GM19438 (cell line): ENCODE measurements at regions not wholly inside any gene's neighbourhood (a gene's known extent, or its start where the extent isn't known, plus 50 kb on each side); places are given as distances from the start of the nearest gene placed in this dataset.

Source experiments
- ATAC-seq: cut with Tn5 transposase; IDR thresholded peaks from one replicate; pipeline ENCODE4 v1.9.1; 2021; ENCODE audit warnings: low read depth; ENCODE audit not compliant: unreplicated experiment

DNA sequence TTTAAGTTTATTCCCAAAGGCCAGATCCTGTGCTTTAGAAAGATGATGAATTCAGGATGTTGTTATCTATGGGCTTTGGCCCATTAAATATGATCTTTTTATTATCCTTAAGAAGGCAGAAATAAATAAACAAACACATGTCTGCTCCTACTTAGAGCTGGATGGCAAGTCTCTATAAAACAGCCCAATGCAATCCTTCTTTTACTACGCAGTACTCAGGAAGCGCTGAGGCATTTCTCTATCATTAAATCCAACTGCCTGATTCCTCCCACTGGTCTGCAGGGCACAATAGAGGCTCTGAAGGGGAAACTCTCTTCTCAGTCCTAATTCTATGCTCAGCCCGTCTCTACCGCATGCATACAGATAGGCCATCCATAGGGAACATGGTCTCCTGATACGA, 144.5 kb upstream of the TMEM72 start:
- no peak for ATAC-seq

DNA sequence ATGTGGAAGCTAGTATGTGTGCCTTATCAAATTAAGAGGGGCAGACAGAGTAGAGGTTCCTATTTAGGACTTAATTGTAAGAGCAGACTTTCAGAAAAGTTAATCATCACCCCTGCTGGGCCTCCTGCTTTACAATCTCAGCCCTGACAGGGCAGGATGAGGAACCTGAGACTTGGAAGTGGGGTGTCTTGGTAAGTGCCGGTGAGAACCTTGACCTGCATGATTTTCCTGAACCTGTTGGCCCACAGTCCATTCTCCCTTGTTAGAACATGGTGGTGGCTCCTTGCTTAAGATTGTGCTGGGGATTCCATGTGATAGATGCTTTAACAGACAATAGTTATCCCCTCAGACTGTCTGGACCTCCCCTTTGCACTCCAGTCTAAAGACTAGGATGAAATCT, 141.7 kb upstream of the TMEM72 start:
- ATAC-seq = no peak

DNA sequence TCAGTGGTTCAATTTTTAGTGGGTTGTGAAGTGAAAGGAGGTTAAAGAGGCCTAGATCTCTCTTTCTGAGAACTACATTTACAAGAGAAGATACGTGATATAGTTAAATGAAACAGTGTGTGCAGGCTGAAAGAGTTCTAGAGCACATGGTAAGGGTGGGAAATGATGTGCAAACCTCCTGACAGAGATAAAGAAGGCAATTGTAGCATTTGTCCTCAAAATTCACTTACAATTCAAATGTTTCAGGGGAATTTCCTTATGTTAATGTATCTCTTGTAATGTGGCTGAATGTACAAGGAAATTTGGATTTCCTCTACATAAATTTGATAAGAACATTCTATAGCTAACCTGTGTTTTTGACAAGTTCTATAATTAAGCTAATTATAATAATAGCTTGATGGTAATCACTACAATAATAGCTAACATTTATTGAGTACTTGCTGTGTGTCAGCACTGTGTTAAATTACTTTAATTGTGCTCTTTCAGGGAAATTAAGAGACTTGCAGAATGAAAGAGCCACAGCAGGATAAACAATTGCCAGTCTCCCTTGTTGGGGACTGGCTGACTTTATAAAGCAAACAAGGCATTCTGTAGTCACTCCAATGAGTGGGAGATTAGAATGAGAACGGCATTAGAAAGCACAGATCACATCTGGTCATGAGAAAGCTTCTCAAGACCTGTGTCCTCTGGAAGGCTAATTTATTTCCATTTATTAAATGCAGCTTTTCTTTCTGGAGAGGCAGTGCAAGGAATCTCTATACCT, 139.7 kb upstream of the TMEM72 start:
- ATAC-seq = no peak

DNA sequence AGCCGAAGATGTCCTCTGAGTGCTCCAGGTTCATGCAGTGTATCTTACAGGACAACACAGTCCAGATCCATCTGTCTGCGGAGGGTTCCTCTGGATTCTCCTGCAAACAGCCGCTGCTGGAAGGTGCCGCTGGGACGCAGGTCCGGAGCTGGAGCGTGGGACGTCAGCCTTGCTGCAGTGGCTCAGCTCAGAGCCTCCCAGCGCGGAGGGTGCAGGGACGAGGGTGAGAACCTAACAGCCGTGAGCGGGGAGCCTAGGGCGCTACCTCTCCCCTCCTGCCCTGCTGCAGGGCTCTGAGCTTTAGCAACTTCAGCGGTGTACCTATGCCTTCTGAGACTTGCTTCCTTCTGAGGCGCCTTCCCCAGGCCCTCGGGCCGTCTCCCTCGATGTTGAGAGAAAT, 137.6 kb upstream of the TMEM72 start:
- ATAC-seq = no peak

GRCh38 chr10:44774676-44775401, 136.3 kb upstream of the TMEM72 start:
- ATAC-seq = no peak

GRCh38 chr10:44775402-44775741, 135.8 kb upstream of the TMEM72 start:
- ATAC-seq = no peak

GRCh38 chr10:44776181-44776580, 135.0 kb upstream of the TMEM72 start:
- ATAC-seq = no peak

GRCh38 chr10:44779511-44779910, 131.6 kb upstream of the TMEM72 start:
- no peak for ATAC-seq

GRCh38 chr10:44780426-44780825, 130.7 kb upstream of the TMEM72 start:
- no peak for ATAC-seq

GRCh38 chr10:44781131-44781530, 130.0 kb upstream of the TMEM72 start:
- ATAC-seq = no peak

DNA sequence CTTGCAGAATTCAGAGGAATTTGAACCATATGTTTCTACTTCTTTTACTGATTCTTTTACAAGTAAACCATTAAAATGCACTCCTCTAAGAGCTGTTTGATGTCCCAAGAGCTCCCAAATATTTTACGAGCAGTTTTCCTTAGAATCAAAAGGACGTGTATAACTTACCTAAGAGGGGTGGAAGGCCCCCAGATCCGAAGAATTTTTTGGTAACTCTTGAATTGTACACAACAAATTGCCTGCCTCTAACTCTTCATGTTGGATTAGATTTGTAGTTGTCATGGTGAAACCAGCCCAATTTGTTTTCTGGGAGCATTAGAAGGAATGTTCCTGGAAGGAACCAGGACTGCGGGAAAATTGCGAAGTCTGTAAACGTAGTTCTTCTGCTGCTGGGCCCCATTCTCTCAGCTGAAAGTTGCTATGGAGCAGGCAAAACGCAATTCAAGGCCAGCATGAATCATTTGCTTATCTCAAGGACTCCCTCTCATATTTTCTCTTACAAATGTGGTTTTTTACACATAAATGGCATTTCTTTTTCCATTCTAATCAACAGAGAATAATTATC, 124.8 kb upstream of the TMEM72 start:
- ATAC-seq = no peak

GRCh38 chr10:44787480-44788075, 123.6 kb upstream of the TMEM72 start:
- no peak for ATAC-seq

DNA sequence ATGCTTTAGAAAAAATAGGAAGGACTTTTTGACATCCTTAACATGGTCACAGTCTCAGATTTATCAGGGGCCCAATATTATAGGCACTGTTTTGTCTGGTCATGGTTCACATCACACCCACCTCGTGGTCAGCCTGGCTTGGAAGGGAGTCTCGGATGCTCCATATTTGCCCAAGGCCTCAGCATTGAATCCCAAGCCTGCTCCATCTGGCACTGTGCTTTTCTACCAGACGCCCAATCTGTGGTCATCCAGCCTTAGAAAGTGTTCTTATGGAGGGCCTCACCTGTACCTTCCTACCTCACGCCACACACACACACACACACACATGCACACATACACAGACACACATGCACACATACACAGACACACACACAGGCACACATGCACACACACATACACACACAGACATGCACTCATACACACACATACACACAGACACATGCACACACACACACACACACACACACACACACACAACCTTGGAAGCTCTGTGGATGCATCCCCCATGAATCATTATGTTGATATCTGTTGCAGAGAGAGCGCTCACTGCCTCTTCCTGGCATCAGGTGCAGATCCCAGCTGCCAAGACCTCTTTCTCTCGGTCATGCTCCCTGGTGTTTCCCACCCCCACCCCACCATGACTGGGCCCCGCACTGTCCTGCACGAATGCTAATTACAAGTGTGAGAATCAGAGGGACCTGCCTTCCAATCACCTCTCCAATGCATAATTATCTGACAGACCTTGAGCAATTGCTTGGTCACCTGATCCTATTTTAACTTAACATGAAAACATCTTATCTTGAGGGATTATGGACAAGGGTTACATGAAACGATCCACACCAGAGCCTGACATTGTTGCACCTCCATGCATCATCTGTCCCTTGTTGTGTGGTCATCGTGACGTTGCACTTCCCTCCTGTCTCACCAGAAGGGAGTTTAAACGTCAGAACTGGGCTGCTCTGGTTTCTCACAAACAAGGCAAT, 122.7 kb upstream of the TMEM72 start:
- ATAC-seq = no peak

DNA sequence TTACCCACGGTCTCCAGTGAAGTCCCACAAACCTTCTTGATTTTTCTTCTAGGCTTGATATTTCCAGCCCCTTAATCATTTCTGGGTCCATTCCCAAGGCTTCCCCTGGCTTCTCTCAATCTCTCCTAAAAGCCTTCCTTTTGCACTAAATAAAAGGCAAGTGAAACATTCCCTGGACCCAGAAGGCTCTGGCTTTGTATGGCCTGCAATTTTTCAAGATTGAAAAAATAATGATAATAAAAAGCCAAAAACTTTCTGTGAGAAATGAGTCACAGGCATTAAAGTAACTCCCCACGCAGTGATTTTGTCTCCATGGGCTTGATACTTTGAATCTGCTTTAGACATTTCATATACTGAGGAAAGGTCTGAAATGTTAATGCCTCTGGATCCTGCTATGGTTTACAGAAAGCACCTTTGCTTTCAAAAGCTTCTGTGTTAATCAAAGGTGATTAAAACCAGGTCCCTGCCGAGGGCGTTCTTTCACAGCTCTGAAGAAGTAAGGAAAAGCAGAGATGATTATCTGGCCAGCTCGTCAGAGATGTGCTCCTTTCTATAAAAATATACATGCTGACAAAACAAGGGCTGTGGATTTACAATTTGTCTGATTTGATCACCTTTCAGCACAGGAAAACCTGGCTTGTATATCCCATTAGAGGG, 118.9 kb upstream of the TMEM72 start:
- ATAC-seq = no peak

- ATAC-seq = no peak
Measured at GRCh38 chr10:44799966-44800365, 111.2 kb upstream of the TMEM72 start.

DNA sequence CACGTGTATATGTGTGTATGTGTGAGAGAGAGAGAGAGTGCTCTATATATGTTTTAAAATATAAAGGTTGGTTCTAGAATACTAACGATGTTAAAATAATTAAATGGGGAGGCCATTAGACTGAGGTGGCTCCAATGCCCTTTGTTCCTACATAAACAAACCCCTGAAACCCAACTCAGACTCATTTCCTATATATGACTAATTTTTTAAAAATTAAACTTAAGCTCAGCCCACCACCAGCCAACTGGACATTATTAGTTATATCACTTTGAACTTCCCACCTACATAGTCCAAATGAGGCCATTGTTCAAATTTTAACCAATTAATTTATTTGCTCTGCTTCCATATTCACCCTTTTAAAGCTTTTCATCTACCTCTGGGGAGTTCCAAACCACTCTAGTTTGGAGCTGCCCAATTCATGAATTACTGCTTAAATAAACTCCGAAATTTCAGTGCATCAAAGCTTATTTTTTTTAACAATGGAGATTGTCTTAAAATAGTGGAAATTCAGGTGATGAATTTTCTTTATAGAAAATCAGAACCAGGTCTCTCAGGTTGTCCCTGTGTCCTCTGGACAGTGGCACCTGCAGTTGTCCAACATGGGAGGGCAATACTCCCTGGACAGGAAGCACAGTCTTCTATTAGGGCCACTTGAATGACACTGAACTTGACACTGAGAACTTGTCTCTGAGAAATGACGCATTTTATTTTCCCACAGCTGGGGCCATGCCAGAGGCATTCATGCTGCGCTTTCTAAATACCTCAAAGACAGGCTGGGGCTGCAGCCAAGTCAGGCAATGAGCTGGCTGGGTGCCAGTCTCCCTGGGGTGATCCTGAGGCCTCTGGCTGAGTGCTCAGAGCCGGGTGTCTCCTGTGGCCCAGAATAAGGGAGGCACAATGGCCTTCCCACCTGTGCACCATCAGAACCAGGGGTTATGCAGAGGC, 109.5 kb upstream of the TMEM72 start:
- no peak for ATAC-seq

GRCh38 chr10:44803862-44804261, 107.3 kb upstream of the TMEM72 start:
- no peak for ATAC-seq

GRCh38 chr10:44804661-44805060, 106.5 kb upstream of the TMEM72 start:
- ATAC-seq = no peak
